Dedifferentiated amniotic fluid mesenchymal stem cell (primary cell): ENCODE measurements at regions not wholly inside any gene's neighbourhood (a gene's known extent, or its start where the extent isn't known, plus 50 kb on each side); places are given as distances from the start of the nearest gene placed in this dataset.
A peak's percentile ranks its signal among the peaks of the same experiment; 100 is the strongest.
"Not testable (repeated sequence)": the region's sequence is repeated elsewhere in the genome, so short reads cannot be mapped to it uniquely, and the experiment has no call there.

Source experiments
- DNase-seq: peaks from one replicate; pipeline ENCODE4 v3.0.0-alpha.2; 2016; ENCODE audit errors: extremely low spot score

- DNase-seq: no peak
Measured at GRCh38 chr1:189192741-189193520, 1284.7 kb downstream of the BRINP3 start.

- no peak for DNase-seq
Measured at GRCh38 chr1:189205863-189206262, 1271.8 kb downstream of the BRINP3 start.

GRCh38 chr1:189206617-189207016 is 1271.0 kb downstream of the BRINP3 start:
- no peak for DNase-seq

GRCh38 chr1:189211742-189212141 is 1265.9 kb downstream of the BRINP3 start:
- DNase-seq: peak; percentile 22

- DNase-seq: no peak
Measured at GRCh38 chr1:189212606-189213005, 1265.1 kb downstream of the BRINP3 start.

- no peak for DNase-seq
Measured at GRCh38 chr1:189216886-189217285, 1260.8 kb downstream of the BRINP3 start.

GRCh38 chr1:189217646-189218045 is 1260.0 kb downstream of the BRINP3 start:
- no peak for DNase-seq

GRCh38 chr1:189220750-189221149 is 1256.9 kb downstream of the BRINP3 start:
- DNase-seq: no peak

- DNase-seq: not testable (repeated sequence)
Measured at GRCh38 chr1:189225794-189226145, 1251.9 kb downstream of the BRINP3 start.

GRCh38 chr1:189226779-189227178 is 1250.9 kb downstream of the BRINP3 start:
- DNase-seq: no peak

GRCh38 chr1:189237008-189237407 is 1240.7 kb downstream of the BRINP3 start:
- DNase-seq: no peak

- no peak for DNase-seq
Measured at GRCh38 chr1:189253601-189254350, 1223.9 kb downstream of the BRINP3 start.

- not testable (repeated sequence) for DNase-seq
Measured at GRCh38 chr1:189261128-189261527, 1216.5 kb downstream of the BRINP3 start.

GRCh38 chr1:189269011-189269410 is 1208.7 kb downstream of the BRINP3 start:
- no peak for DNase-seq

GRCh38 chr1:189274267-189274666 is 1203.4 kb downstream of the BRINP3 start:
- no peak for DNase-seq

- peak; percentile 68 for DNase-seq
Measured at GRCh38 chr1:189275796-189276195, 1201.9 kb downstream of the BRINP3 start.

GRCh38 chr1:189289346-189289745 is 1188.3 kb downstream of the BRINP3 start:
- DNase-seq: no peak

GRCh38 chr1:189301235-189301634 is 1176.4 kb downstream of the BRINP3 start:
- DNase-seq: no peak

- DNase-seq: no peak
Measured at GRCh38 chr1:189305279-189305678, 1172.4 kb downstream of the BRINP3 start.

GRCh38 chr1:189311915-189312314 is 1165.7 kb downstream of the BRINP3 start:
- DNase-seq: no peak

- no peak for DNase-seq
Measured at GRCh38 chr1:189312499-189312898, 1165.2 kb downstream of the BRINP3 start.

GRCh38 chr1:189313488-189313887 is 1164.2 kb downstream of the BRINP3 start:
- DNase-seq: no peak
